DND-41 (cell line): ENCODE measurements at regions not wholly inside any gene's neighbourhood (a gene's known extent, or its start where the extent isn't known, plus 50 kb on each side); places are given as distances from the start of the nearest gene placed in this dataset.

ENCODE experiments used
- CTCF ChIP-seq: IDR thresholded peaks from 2 replicates; pipeline ENCODE4 v1.5.1; 2012; ENCODE audit warnings: borderline replicate concordance, low read length, moderate library complexity, mild to moderate bottlenecking; ENCODE audit not compliant: poor library complexity, severe bottlenecking; ENCODE audit errors: extremely low read depth
- EZH2 ChIP-seq: IDR thresholded peaks from 3 replicates; pipeline ENCODE4 v1.6.1; 2012; ENCODE audit warnings: borderline replicate concordance, low read depth, mild to moderate bottlenecking, moderate library complexity, low read length, inconsistent platforms; ENCODE audit not compliant: severe bottlenecking

GRCh38 chr4:35965300-35965699 is 279.0 kb downstream of the ARAP2 start:
- TF ChIP-seq EZH2 (no peak), CTCF (no peak)
